Left lobe of liver (tissue), 2 donors: ENCODE measurements at regions not wholly inside any gene's neighbourhood (a gene's known extent, or its start where the extent isn't known, plus 50 kb on each side); places are given as distances from the start of the nearest gene placed in this dataset.
"Not testable (repeated sequence)": the region's sequence is repeated elsewhere in the genome, so short reads cannot be mapped to it uniquely, and the experiment has no call there.

ENCODE experiments used
- ATAC-seq: fragments of 200-7000 bp; cut with Tn5 transposase; one replicate; pipeline ENCODE4 v1.9.1; 2020; ENCODE audit warnings: mild to moderate bottlenecking, moderate library complexity
- DNase-seq: peaks from one replicate; pipeline ENCODE4 v3.0.0-alpha.2; 2020; ENCODE audit warnings: low spot score
- donor health status: DM: no; HTN: no; CAD: no; lungs with moderate emphysema.
- donor health status: DM: no; HTN: yes; CAD: no.

- ATAC-seq: no peak
- no peak for DNase-seq
Observed at GRCh38 chr7:54343511-54343910, 198.7 kb upstream of the VSTM2A start.

GRCh38 chr7:54345746-54346145, 196.4 kb upstream of the VSTM2A start:
- no peak for ATAC-seq
- no peak for DNase-seq

GRCh38 chr7:54349229-54349628, 192.9 kb upstream of the VSTM2A start:
- no peak for ATAC-seq

GRCh38 chr7:54354436-54354835, 187.7 kb upstream of the VSTM2A start:
- ATAC-seq: no peak
- DNase-seq: no peak

More at GRCh38 chr7:54349229-54349628, 192.9 kb upstream of the VSTM2A start:
- no peak for DNase-seq

GRCh38 chr7:54355842-54356241, 186.3 kb upstream of the VSTM2A start:
- DNase-seq: no peak
- ATAC-seq: no peak

GRCh38 chr7:54360075-54360840, 181.9 kb upstream of the VSTM2A start:
- no peak for ATAC-seq
- DNase-seq: no peak

- ATAC-seq (no peak), DNase-seq (no peak)
Observed at GRCh38 chr7:54390565-54390964, 151.6 kb upstream of the VSTM2A start.

GRCh38 chr7:54392935-54393334, 149.2 kb upstream of the VSTM2A start:
- ATAC-seq (no peak), DNase-seq (no peak)

- ATAC-seq: no peak
- no peak for DNase-seq
Observed at GRCh38 chr7:54394834-54395233, 147.3 kb upstream of the VSTM2A start.

- ATAC-seq (no peak), DNase-seq (no peak)
Observed at GRCh38 chr7:54397836-54398612, 144.2 kb upstream of the VSTM2A start.

- DNase-seq: no peak
- ATAC-seq: no peak
Observed at GRCh38 chr7:54398863-54399262, 143.3 kb upstream of the VSTM2A start.

- DNase-seq: no peak
- no peak for ATAC-seq
Observed at GRCh38 chr7:54409917-54410316, 132.3 kb upstream of the VSTM2A start.

- ATAC-seq: no peak
- DNase-seq: no peak
Observed at GRCh38 chr7:54416678-54417077, 125.5 kb upstream of the VSTM2A start.

- no peak for ATAC-seq
- no peak for DNase-seq
Observed at GRCh38 chr7:54419209-54419608, 123.0 kb upstream of the VSTM2A start.

GRCh38 chr7:54426406-54426805, 115.8 kb upstream of the VSTM2A start:
- no peak for DNase-seq

GRCh38 chr7:54429111-54429510, 113.1 kb upstream of the VSTM2A start:
- no peak for DNase-seq
- no peak for ATAC-seq

More at GRCh38 chr7:54426406-54426805, 115.8 kb upstream of the VSTM2A start:
- no peak for ATAC-seq

GRCh38 chr7:54439391-54439790, 102.8 kb upstream of the VSTM2A start:
- no peak for ATAC-seq
- DNase-seq: no peak

GRCh38 chr7:54444046-54444686, 98.0 kb upstream of the VSTM2A start:
- not testable (repeated sequence) for ATAC-seq, DNase-seq

- DNase-seq, ATAC-seq: not testable (repeated sequence)
Observed at GRCh38 chr7:54453168-54453567, 89.0 kb upstream of the VSTM2A start.

- DNase-seq, ATAC-seq: not testable (repeated sequence)
Observed at GRCh38 chr7:54454700-54455099, 87.5 kb upstream of the VSTM2A start.

- DNase-seq (no peak), ATAC-seq (no peak)
Observed at GRCh38 chr7:54465095-54465494, 77.1 kb upstream of the VSTM2A start.

GRCh38 chr7:54469740-54470139, 72.4 kb upstream of the VSTM2A start:
- no peak for DNase-seq
- ATAC-seq: no peak
